Inferior parietal cortex (tissue), 1 donor: ENCODE measurements at regions not wholly inside any gene's neighbourhood (a gene's known extent, or its start where the extent isn't known, plus 50 kb on each side); places are given as distances from the start of the nearest gene placed in this dataset.
A peak's percentile ranks its signal among the peaks of the same experiment; 100 is the strongest.

ENCODE experiments used
- DNase-seq: peaks from one replicate; pipeline ENCODE4 v3.0.0-alpha.2; 2016; ENCODE audit errors: extremely low spot score

DNA sequence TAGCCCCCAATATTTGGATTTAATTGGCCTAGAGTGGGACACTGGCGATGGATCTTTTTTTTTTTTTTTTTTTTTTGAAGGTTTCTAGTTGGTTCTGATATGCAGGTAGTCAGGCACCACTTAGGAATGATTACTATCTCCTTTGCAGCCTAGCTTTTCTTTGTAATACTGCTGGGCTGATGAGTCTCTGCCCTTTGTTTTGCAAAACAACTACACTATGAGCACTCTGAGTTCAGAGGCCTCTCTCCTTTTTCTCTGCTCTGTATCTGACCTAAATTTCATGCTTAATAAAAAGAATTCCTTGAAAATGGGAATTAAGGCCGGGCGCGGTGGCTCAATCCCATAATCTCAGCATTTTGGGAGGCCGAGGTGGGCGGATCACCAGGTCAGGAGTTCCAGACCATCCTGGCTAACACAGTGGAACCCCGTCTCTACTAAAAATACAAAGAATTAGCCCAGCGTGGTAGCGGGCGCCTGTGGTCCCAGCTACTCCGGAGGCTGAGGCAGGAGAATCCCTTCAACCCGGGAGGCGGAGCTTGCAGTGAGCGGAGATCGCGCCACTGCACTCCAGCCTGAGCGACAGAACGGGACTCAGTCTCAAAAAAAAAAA, 1312.3 kb downstream of the FAM181B start:
- DNase-seq = no peak

DNA sequence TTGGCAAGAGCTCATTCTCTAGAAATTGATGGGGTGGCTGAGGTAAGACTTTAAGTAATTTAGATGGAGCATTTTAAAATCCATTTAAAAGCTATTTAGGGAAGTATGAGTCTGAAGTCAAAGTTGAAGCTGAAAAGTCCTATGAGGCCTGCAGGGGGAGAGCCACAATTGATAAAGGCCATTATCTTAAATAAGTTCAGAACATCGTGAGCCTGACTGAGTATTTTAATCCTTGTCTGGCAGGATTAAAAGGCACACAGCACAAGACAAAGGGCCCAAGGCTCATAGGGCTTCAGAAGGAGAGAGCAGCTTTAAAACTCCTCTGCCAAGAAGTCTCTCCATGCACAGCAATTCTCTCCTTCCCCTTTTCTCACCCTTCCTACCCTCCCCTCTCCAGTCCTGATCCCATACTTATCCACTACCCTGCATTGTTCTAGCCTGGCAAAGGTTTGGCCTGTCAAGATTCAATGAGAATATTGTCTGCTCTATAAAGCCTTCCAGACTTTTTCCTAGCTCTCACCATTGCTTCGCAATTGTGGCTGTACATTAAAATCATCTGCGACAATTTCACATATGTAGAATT, 1312.9 kb downstream of the FAM181B start:
- DNase-seq = no peak

- DNase-seq = no peak
Observed at GRCh38 chr11:81397316-81397715, 1336.3 kb downstream of the FAM181B start.

DNA sequence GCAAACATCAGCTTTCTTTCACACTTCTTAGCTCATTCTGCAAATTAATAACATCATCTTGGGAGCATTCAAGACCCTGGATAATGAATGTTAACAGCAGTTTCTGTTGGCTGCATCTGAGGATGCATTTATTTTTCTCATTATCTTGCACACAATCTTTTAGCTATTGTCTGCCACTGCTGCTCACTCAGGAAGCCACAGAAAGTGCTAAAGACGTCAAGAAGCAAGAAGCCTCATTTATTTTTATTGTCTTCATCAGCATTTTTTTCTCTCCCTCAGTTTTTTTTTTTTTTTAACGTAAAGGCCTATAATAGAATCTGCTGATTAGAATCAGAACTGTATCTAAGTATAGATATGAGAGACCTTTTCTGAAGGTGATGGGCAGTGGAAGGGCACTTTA, 1339.4 kb downstream of the FAM181B start:
- no peak for DNase-seq

- DNase-seq = no peak
Observed at GRCh38 chr11:81388326-81388725, 1345.3 kb downstream of the FAM181B start.

DNA sequence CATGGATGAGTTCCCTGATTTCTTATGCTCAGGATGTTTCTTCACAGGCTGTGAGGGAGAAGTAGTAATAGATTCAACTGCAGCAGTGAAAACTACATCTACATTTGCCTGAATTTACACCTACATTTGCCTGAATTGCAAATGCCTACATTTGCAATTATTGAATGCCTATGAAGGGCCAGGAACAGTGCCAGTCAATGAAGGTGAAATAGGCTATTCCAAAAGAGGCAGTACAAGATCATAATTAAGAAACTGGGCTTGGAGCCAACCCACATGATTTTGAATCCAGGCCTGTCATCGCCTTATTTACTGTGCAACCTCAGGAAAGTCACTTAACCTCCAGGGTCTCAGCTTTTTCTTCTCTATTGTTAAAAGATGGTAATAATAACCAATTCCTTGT, 1353.3 kb downstream of the FAM181B start:
- DNase-seq = no peak

- no peak for DNase-seq
Observed at GRCh38 chr11:81377418-81377817, 1356.2 kb downstream of the FAM181B start.

DNA sequence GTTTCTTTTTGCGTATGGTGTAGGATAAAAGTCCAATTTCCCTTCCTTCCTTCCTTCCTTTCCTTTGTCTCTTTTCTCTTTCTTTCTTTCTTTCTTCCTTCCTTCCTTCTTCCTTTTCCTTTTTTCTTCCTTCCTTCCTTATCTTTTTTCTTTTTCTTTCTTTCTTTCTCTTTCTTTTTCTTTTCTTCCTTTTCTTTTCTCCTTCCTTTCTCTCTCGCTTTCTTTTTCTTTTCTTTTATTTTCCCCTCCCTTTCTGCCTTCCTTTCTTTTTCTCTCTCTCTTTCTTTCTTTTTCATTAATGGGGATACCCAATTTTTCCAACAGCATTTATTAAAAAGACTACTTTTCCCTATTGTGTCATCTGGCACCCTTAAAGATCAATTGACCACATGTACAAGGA, 1359.7 kb downstream of the FAM181B start:
- no peak for DNase-seq

DNA sequence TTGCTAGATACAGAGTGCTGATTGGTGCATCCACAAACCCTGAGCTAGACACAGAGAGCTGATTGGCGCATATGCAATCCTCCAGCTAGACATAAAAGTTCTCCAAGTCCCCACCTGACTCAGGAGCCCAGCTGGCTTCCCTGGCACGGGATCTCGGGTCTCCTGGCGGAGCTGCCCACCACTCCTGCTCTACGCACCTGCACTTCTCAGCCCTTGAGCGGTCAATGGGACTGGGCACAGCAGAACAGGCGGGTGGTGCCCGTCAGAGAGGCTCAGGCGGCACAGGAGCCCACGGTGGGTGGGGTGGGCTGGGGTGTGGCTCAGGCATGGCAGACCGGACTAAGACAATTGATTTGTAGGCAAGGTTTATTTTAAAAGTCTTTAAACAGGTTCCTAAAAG, 1365.5 kb downstream of the FAM181B start:
- no peak for DNase-seq

DNA sequence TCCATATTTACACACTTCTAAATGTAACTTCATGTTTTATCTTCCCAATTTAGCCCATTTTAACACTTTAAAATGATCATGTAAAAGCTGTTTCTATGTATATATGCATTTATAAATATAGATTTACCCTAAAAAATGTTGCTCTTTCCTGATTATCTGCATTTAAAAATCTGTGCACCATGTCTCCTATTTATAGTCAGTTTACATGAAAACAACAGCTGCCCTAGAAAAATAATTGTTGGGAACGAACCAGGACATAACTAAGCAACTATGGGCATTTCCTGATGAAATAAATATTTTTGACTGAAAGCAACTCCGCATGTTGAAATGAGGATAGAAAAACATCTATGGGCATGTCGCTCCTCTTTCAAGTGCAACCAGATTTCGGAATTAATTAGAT, 1368.2 kb downstream of the FAM181B start:
- DNase-seq = no peak

GRCh38 chr11:81359476-81359875, 1374.2 kb downstream of the FAM181B start:
- DNase-seq = no peak

DNA sequence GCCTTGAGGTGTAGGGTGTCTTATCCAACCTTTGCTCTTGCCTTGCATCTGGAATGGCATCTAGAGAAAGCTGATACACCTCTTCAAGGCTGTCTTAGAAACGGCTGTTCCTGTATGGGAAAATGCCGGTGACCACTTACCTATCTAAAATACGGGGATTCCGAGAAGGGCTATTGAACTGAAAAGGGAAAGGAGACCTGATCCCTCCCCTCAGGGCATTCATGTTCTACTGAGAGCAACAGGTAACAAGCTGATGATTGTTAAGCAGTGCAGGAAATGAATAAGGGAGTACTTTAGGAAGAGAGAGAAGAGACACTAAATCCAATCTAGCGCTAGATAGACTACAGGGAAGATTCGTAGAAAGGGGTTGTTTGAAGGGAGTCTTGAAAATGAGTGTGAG, 1388.1 kb downstream of the FAM181B start:
- DNase-seq = no peak

DNA sequence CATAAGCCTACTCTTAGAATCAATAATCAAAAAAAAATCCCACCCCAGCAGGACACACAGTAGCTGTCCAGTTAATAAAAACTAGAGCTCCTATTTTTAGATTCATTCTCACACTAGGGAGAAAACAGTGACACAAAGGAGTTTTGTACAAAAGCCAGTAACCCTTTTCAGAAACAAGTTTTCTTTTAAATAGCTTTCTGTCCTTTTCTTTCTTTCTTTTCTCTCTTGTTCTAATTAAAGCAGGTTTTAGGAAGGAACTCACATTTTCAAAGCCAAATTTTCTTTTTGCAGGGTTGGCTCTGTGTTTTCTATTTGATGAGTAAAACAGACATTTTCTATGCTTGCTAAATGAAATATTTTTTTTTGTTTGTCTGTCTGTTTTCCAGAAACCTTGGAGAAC, 1390.7 kb downstream of the FAM181B start:
- peak; percentile 40 for DNase-seq

DNA sequence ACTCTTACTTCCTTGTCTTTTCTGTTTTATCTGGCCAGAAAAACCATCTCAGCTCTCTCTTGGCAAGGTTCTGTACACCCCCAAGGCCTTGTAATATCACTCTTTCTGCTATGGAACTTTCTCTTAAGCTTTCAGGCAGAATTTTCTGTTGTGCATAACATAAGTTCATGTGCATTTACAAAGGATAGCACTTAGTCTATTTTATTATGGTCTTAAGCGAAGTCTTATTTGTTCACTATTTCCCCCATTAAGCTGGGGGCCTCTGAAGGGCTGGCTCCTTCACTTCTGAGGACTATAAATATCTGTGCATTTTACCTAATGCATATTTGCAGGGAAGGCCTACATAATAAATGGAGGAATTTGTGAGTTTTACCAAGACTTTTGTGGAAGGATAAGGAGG, 1393.4 kb downstream of the FAM181B start:
- no peak for DNase-seq

DNA sequence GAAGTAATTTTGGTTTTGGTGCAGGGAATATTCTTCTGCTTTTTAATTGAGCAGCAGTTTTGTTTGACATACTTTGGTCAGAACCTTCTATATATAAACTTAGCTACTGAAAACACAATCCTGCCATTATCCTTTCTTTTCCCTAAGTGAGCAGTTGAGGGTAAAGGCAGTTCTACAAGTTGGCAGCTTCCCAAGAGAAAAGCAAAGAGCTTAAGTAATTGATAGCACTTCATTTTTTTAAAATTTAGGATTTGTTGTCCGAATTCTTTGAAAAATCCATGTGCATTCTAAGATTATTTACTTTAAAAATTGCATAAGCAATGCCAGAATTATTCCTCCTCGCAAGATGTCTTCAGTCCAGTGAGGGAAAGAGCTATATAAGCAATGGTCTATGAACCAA, 1394.1 kb downstream of the FAM181B start:
- DNase-seq = no peak

DNA sequence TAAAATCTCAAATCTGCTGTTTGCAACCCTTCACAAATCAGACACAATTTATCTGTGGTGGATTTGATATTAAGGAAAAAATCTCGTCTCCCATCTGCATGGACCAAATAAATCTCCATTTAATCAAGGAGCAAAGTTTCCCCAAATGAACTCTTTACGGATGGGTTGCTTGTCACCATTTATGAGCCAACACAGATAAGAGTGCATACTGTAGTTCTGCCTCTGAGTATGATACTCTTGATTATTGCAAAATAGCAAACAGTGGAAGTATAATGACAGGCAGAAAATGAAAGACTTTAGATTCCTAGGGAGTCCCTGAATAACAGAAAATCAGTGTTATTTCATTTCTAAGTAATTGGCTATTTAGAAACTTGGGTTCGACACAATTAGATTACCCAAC, 1395.9 kb downstream of the FAM181B start:
- DNase-seq = no peak

GRCh38 chr11:81332276-81332675, 1401.4 kb downstream of the FAM181B start:
- DNase-seq = no peak

DNA sequence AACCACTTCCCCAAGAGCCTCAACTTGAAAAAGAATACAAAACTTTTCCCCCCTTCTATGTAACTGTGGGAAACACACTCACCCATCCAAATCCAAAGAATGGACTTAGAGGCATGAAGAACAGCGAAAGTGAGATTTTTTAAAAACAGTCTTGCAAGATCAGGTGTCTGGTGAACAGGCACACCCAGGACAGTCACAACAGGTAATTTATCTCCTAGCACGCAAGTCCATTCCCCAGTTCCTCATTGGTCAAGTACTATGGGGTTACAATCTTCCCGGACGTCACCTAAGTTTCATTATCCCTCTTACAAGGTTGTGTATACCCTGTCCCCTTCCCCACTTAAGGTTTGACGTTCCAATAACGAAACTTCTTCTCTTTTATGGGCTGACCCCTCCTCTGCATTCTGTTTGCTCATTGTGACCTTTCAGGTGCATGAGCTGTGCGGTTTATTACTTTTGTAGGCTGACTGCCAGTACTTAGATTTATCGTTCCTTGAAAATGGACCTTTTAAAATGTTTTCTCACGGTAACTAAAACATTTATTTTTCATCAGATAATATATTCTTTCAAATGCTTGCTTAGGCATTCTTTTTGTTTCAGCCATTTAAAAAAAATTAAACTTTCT, 1401.9 kb downstream of the FAM181B start:
- DNase-seq = no peak

GRCh38 chr11:81331088-81331487, 1402.6 kb downstream of the FAM181B start:
- no peak for DNase-seq

GRCh38 chr11:81303038-81303664, 1430.5 kb downstream of the FAM181B start:
- DNase-seq = no peak

DNA sequence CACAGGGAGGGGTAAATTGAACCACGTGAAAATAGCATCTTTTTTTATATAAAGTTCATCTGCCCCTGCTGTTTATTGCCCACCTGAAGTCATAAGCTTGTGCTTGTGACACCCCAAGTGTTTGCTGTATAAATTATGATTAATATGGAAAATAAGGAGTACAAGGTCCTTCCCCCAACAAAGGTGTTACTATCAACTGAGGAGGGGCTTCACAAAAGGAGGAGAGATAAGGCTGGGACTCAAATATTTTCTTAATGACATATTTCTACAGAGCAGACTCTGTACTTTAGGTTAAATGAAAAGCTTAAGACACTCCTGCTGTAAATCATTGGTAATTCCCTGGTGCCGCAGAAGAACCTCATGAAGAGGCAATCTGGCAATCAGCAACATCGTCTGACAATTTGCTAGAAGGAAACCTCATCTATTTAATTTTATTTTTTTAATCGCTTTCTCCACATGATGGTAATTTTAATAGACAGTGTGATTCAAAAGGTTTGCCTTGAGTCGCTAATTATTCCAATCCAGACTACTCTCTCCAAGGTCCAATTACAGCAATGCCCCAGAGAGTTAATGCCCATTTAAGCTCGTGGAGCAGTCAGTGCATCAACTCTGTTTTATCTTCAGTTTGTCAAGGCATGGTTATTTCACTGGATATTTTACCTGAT, 1432.4 kb downstream of the FAM181B start:
- no peak for DNase-seq

GRCh38 chr11:81286959-81287358, 1446.7 kb downstream of the FAM181B start:
- DNase-seq = no peak

DNA sequence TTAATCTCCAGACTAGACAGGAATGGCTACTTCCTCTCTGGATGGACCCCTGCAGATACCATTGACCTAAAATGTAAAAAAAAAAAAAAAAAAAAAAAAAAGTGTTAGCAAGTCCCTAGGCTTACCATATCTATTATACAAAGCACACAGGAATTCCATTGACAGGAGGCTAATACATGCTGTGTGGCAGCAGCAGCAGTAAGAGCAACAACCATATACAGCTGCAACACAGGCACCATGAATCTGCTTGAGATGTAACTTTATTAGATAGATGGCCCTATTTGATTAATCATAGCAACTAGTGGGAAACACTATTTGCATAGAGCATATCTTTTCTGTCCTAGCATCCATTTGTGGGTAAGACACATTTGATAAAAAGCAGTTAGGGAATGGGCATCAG, 1447.1 kb downstream of the FAM181B start:
- no peak for DNase-seq
